A549 (cell line): ENCODE measurements at regions not wholly inside any gene's neighbourhood (a gene's known extent, or its start where the extent isn't known, plus 50 kb on each side); places are given as distances from the start of the nearest gene placed in this dataset.

Experiments
- ATAC-seq, 2 experiments: fragments of 200-7000 bp in 1 of 2; fragments of >200 bp in 1 of 2; cut with Nextera tagmentation in 1 of 2; cut with Tn5 transposase in 1 of 2; 3 replicates each; pipeline versions ENCODE4 v1.8.0 to v1.9.1; 2018 to 2020; ENCODE audit warnings: mild to moderate bottlenecking in 1 of 2, moderate library complexity in 1 of 2
- CTCF ChIA-PET: fragments of 300-600 bp; sonication (Branson Sonifier 250); formaldehyde crosslinking; extraction: SDS; loops from one replicate; lab custom pipeline; 2021; ENCODE audit warnings: antibody characterized with exemption, inconsistent platforms; lab: Yijun Ruan, JAX
- POLR2A ChIA-PET: fragments of 350-600 bp; formaldehyde crosslinking; extraction: SDS; loops from one replicate; lab custom pipeline; 2021; ENCODE audit warnings: antibody characterized with exemption, inconsistent platforms; lab: Yijun Ruan, JAX
- DNase-seq, 2 experiments: peaks; one replicate each; pipeline versions ENCODE4 v3.0.0 to v3.0.0-alpha.2; 2011 to 2016; ENCODE audit warnings: low read depth in 1 of 2, low spot score in 1 of 2
- FAIRE-seq: peaks from 2 replicates; lab custom pipeline; 2011; peaks lifted over from hg19 to GRCh38; lab: Jason Lieb, UNC
- H3K27ac ChIP-seq, 2 experiments: fragments of >200 bp; sonication (Bioruptor Twin); formaldehyde crosslinking; 3 replicates each; pipeline ENCODE4 v1.5.1; 2016 to 2017
- H3K4me1 ChIP-seq: fragments of >200 bp; sonication (Bioruptor Twin); formaldehyde crosslinking; 3 replicates; pipeline ENCODE4 v1.6.1; 2016
- H3K4me2 ChIP-seq: fragments of >200 bp; sonication (Bioruptor Twin); formaldehyde crosslinking; 3 replicates; pipeline ENCODE4 v1.6.1; 2016
- H3K4me3 ChIP-seq: fragments of >200 bp; sonication (Bioruptor Twin); formaldehyde crosslinking; 3 replicates; pipeline ENCODE4 v1.5.1; 2016
- H3K9me3 ChIP-seq: fragments of >200 bp; sonication (Bioruptor Twin); formaldehyde crosslinking; 3 replicates; pipeline ENCODE4 v1.6.1; 2016
- BHLHE40 ChIP-seq: IDR thresholded peaks from 2 replicates; pipeline ENCODE4 v1.6.1; 2012; ENCODE audit warnings: low read depth, low read length, inconsistent platforms
- CBX2 ChIP-seq: fragments of 200-600 bp; sonication (generic); IDR thresholded peaks from 2 replicates; pipeline ENCODE4 v1.6.1; 2016; ENCODE audit warnings: low read depth, mild to moderate bottlenecking, borderline replicate concordance
- CTCF ChIP-seq: fragments of >200 bp; sonication (Bioruptor Twin); formaldehyde crosslinking; IDR thresholded peaks from 3 replicates; pipeline ENCODE4 v1.5.1; 2016
- E2F6 ChIP-seq: IDR thresholded peaks from 2 replicates; pipeline ENCODE4 v1.6.1; 2012; ENCODE audit warnings: low read depth, borderline replicate concordance
- EHF ChIP-seq: fragments of 250-450 bp; sonication (Bioruptor Pico); IDR thresholded peaks from 2 replicates; pipeline ENCODE4 v1.5.0; 2020; ENCODE audit warnings: mild to moderate bottlenecking
- ELK1 ChIP-seq: fragments of 150-350 bp; IDR thresholded peaks from 2 replicates; pipeline ENCODE4 v1.6.1; 2014; ENCODE audit warnings: low read depth, mild to moderate bottlenecking, low read length
- ESRRA ChIP-seq: fragments of 150-350 bp; IDR thresholded peaks from 2 replicates; pipeline ENCODE4 v1.6.1; 2014; ENCODE audit warnings: mild to moderate bottlenecking, low read length, borderline replicate concordance
- FOSB ChIP-seq: fragments of 250-450 bp; sonication (Bioruptor Pico); IDR thresholded peaks from 2 replicates; pipeline ENCODE4 v1.5.0; 2020; ENCODE audit warnings: mild to moderate bottlenecking, moderate library complexity
- FOSL2 ChIP-seq, 2 experiments: fragments of 450-650 bp in 1 of 2; fragments of >200 bp in 1 of 2; sonication (Bioruptor Twin) in 1 of 2; formaldehyde crosslinking; IDR thresholded peaks; 2 replicates each; pipeline versions ENCODE4 v1.5.0 to v1.6.1; 2016 to 2020; ENCODE audit warnings: mild to moderate bottlenecking in 1 of 2, moderate library complexity in 1 of 2
- GATA3 ChIP-seq: IDR thresholded peaks from 2 replicates; pipeline ENCODE4 v1.6.1; 2012; ENCODE audit warnings: borderline replicate concordance
- HDAC2 ChIP-seq: fragments of 200-600 bp; sonication (generic); IDR thresholded peaks from 2 replicates; pipeline ENCODE4 v1.6.1; 2016
- HOXB13 ChIP-seq: fragments of 250-450 bp; sonication (Bioruptor Pico); IDR thresholded peaks from 2 replicates; pipeline ENCODE4 v1.5.0; 2020; ENCODE audit warnings: low read depth, mild to moderate bottlenecking, moderate library complexity
- JUNB ChIP-seq: fragments of >200 bp; sonication (Bioruptor Twin); formaldehyde crosslinking; IDR thresholded peaks from 2 replicates; pipeline ENCODE4 v1.6.1; 2016
- MAZ ChIP-seq: fragments of 150-350 bp; IDR thresholded peaks from 2 replicates; pipeline ENCODE4 v1.6.1; 2014; ENCODE audit warnings: antibody characterized with exemption, low read depth, low read length, borderline replicate concordance
- NFE2L2 ChIP-seq: fragments of 150-350 bp; conservative IDR thresholded peaks from 2 replicates; pipeline ENCODE4 v1.6.1; 2014; ENCODE audit warnings: low read length
- NPAS2 ChIP-seq: fragments of 250-450 bp; sonication (Bioruptor Pico); IDR thresholded peaks from 2 replicates; pipeline ENCODE4 v1.8.0; 2022; ENCODE audit warnings: mild to moderate bottlenecking, moderate library complexity, borderline replicate concordance
- RARB ChIP-seq: fragments of 250-450 bp; sonication (Bioruptor Pico); IDR thresholded peaks from 2 replicates; pipeline ENCODE4 v1.8.0; 2021; ENCODE audit warnings: mild to moderate bottlenecking, moderate library complexity
- RCOR1 ChIP-seq: fragments of 150-350 bp; IDR thresholded peaks from 2 replicates; pipeline ENCODE4 v1.6.1; 2014; ENCODE audit warnings: antibody characterized with exemption, low read length, low read depth
- RFX5 ChIP-seq: fragments of 450-650 bp; IDR thresholded peaks from 2 replicates; pipeline ENCODE4 v1.7.1; 2014; ENCODE audit warnings: antibody characterized with exemption, mild to moderate bottlenecking, moderate library complexity
- RNF2 ChIP-seq: fragments of 200-600 bp; sonication (generic); IDR thresholded peaks from 2 replicates; pipeline ENCODE4 v1.6.1; 2016; ENCODE audit warnings: low read depth, mild to moderate bottlenecking, antibody characterized with exemption, moderate library complexity, borderline replicate concordance
- SMC3 ChIP-seq: fragments of >200 bp; sonication (Bioruptor Twin); formaldehyde crosslinking; IDR thresholded peaks from 3 replicates; pipeline ENCODE4 v1.6.1; 2018; ENCODE audit warnings: inconsistent platforms
- SREBF2 ChIP-seq: fragments of 450-650 bp; IDR thresholded peaks from 2 replicates; pipeline ENCODE4 v1.6.1; 2014; ENCODE audit warnings: mild to moderate bottlenecking, moderate library complexity
- TP53 ChIP-seq: fragments of 250-450 bp; sonication (Bioruptor Pico); IDR thresholded peaks from 2 replicates; pipeline ENCODE4 v1.5.0; 2021; ENCODE audit warnings: mild to moderate bottlenecking, moderate library complexity
- USF2 ChIP-seq: fragments of 450-650 bp; IDR thresholded peaks from 2 replicates; pipeline ENCODE4 v1.6.1; 2014; ENCODE audit warnings: antibody characterized with exemption
- ZC3H11A ChIP-seq: fragments of 450-650 bp; IDR thresholded peaks from 2 replicates; pipeline ENCODE4 v1.6.1; 2014; ENCODE audit warnings: antibody characterized with exemption, mild to moderate bottlenecking
- WGBS: methylation state at CpG from one replicate; pipeline ENCODE4 v1.1.6; 2017; ENCODE audit errors: missing lambda C conversion rate; 5-methylcytosine and 5-hydroxymethylcytosine counted together

DNA sequence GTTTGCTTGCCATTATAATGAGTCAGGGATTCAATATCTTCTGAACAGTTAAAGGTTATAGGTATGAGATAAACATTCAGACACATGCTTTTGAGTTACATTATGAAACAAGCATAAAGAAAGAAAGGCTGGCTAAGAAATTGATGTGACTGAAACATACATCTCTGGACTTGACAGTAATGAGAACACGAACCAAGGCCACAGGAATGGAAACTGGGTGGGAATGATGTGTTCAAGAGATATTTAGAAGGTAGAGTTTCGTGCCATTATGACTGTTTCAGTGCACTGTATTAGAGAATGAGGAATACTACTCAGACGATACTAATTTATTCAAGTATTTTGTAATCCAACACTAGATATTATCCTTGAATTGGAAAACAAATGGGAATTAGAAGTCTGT, 332.1 kb upstream of the MAGI2 start:
- no peak overlapping the region for H3K4me2 ChIP-seq
- FAIRE-seq (no peak), ATAC-seq (no peak), DNase-seq (no peak)
- ChIA-PET CTCF (no interaction called here), POLR2A (no interaction called here)
- H3K4me1 ChIP-seq, result no peaks in the 10 kb centered on the region
- H3K27ac ChIP-seq, result no peak overlapping the region
- no peaks in the 10 kb centered on the region for H3K9me3 ChIP-seq
- no peak overlapping the region for H3K4me3 ChIP-seq
- TF ChIP-seq FOSB (CRISPR knock-in tag) (no peak), FOSL2 (IDR thresholded peaks at IDR 0.05) (no peak), FOSL2 (CRISPR knock-in tag; IDR thresholded peaks at IDR 0.05) (no peak), ZC3H11A (no peak), RCOR1 (no peak), NFE2L2 (no peak), RFX5 (no peak), MAZ (no peak), GATA3 (no peak)
- whole genome bisulfite sequencing, result 42% methylated on average over 3 of the region's 3 CpGs

GRCh38 chr7:79782906-79783305, 329.4 kb upstream of the MAGI2 start:
- H3K27ac ChIP-seq, result no peak overlapping the region
- FAIRE-seq (no peak), ATAC-seq (no peak), DNase-seq (no peak)
- CTCF ChIA-PET, result no interaction called here
- POLR2A ChIA-PET, result no interaction called here
- no peak overlapping the region for H3K4me3 ChIP-seq
- TF ChIP-seq EHF (CRISPR knock-in tag) (no peak), TP53 (no peak), CBX2 (no peak), NFE2L2 (no peak), NPAS2 (CRISPR knock-in tag) (no peak), ESRRA (no peak), RARB (CRISPR knock-in tag) (no peak), SREBF2 (no peak), BHLHE40 (no peak), RNF2 (no peak), ELK1 (no peak)
- no peaks in the 10 kb centered on the region for H3K9me3 ChIP-seq
- H3K4me1 ChIP-seq, result no peaks in the 10 kb centered on the region
- no peak overlapping the region for H3K4me2 ChIP-seq

DNA sequence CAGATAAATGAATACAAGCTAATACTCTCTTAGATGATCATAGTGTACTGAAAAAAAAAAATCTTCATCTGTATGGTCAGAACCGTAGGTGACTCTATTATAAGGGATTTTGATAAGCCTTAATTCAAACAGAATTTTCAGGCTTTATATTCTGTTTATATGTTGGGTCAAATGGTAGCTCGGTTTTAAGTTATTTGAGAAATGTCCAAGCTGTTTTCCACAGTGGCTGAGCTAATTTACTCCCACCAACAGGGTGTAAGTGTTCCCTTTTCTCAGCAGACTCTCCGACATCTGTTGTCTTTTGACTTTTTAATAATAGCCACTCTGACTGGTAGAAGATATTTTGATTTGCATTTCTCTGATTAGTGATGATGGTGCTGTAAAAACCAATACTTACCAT, 328.8 kb upstream of the MAGI2 start:
- Histone ChIP-seq H3K4me3 (no peak overlapping the region), H3K9me3 (no peaks in the 10 kb centered on the region), H3K27ac (no peak overlapping the region), H3K4me1 (no peaks in the 10 kb centered on the region), H3K4me2 (no peak overlapping the region)
- DNase-seq (no peak), ATAC-seq (no peak), FAIRE-seq (no peak)
- ChIA-PET POLR2A (no interaction called here), CTCF (no interaction called here)
- TF ChIP-seq HOXB13, result no peak
- TF ChIP-seq SMC3, result no peak
- no peak for TF ChIP-seq E2F6
- 54% methylated on average over 3 of the region's 3 CpGs for WGBS

- TF ChIP-seq HDAC2 (no peak), JUNB (no peak), USF2 (no peak), RCOR1 (no peak), CTCF (no peak)
- Histone ChIP-seq H3K4me3 (no peak overlapping the region), H3K4me1 (no peaks in the 10 kb centered on the region), H3K27ac (no peak overlapping the region), H3K9me3 (no peaks in the 10 kb centered on the region), H3K4me2 (no peak overlapping the region)
- ChIA-PET CTCF (no interaction called here), POLR2A (no interaction called here)
- 31% methylated on average over 4 of the region's 4 CpGs for WGBS
- ATAC-seq (no peak), FAIRE-seq (no peak), DNase-seq (no peak)
These were observed 328.2 kb upstream of the MAGI2 start for GRCh38 chr7:79781716-79782115.
